ENCODE measurements at regions not wholly inside any gene's neighbourhood (a gene's known extent, or its start where the extent isn't known, plus 50 kb on each side); places are given as distances from the start of the nearest gene placed in this dataset.

- DNase-seq = no peak
These were observed 51.7 kb upstream of the C1QTNF7 start for GRCh38 chr4:15376145-15376544.

- DNase-seq = no peak
These were observed 51.2 kb upstream of the C1QTNF7 start for GRCh38 chr4:15376594-15376993.
